ENCODE measurements at regions not wholly inside any gene's neighbourhood (a gene's known extent, or its start where the extent isn't known, plus 50 kb on each side); places are given as distances from the start of the nearest gene placed in this dataset.

- H3K4me3 ChIP-seq (ENCODE audit: low read depth in 2 of 2, low read length in 1 of 2): no peak overlapping the region
- peaks cover 9% of the 10 kb centered on the region; the same call in 1 of the 2 replicates for H3K9me3 ChIP-seq
- no peak overlapping the region for H2AFZ ChIP-seq (ENCODE audit: low read depth)
- H3K9ac ChIP-seq: no peak overlapping the region
- no peak overlapping the region for H3K4me2 ChIP-seq
- POLR2A ChIA-PET: no interaction called here
- 20% methylated on average over 1 of the region's 1 CpG for WGBS (ENCODE audit: low lambda C conversion rate)
- no peak for TF ChIP-seq TCF12 (IDR thresholded peaks at IDR 0.05)
- no peak for TF ChIP-seq YY1 (IDR thresholded peaks at IDR 0.05; ENCODE audit: low read depth)
- no peak for TF ChIP-seq EP300 (IDR thresholded peaks at IDR 0.05; ENCODE audit: borderline replicate concordance in 1 of 2, low read depth in 1 of 2, low read length in 1 of 2)
- TF ChIP-seq, protein P1, sequence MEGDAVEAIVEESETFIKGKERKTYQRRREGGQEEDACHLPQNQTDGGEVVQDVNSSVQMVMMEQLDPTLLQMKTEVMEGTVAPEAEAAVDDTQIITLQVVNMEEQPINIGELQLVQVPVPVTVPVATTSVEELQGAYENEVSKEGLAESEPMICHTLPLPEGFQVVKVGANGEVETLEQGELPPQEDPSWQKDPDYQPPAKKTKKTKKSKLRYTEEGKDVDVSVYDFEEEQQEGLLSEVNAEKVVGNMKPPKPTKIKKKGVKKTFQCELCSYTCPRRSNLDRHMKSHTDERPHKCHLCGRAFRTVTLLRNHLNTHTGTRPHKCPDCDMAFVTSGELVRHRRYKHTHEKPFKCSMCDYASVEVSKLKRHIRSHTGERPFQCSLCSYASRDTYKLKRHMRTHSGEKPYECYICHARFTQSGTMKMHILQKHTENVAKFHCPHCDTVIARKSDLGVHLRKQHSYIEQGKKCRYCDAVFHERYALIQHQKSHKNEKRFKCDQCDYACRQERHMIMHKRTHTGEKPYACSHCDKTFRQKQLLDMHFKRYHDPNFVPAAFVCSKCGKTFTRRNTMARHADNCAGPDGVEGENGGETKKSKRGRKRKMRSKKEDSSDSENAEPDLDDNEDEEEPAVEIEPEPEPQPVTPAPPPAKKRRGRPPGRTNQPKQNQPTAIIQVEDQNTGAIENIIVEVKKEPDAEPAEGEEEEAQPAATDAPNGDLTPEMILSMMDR (IDR thresholded peaks at IDR 0.05): no peak
- TF ChIP-seq FOSL2 (IDR thresholded peaks at IDR 0.05; ENCODE audit: borderline replicate concordance, low read depth): no peak
- no peak for TF ChIP-seq IRF3 (IDR thresholded peaks at IDR 0.05; ENCODE audit: low read depth, low read length)
- TF ChIP-seq USF1 (IDR thresholded peaks at IDR 0.05; ENCODE audit: borderline replicate concordance, low read depth): no peak
- TF ChIP-seq SIN3A (IDR thresholded peaks at IDR 0.05; ENCODE audit: borderline replicate concordance, low read depth, low read length): no peak
- no peak for TF ChIP-seq POLR2AphosphoS5 (IDR thresholded peaks at IDR 0.05; ENCODE audit: low read depth, low read length)
- no peak for TF ChIP-seq ELF1 (IDR thresholded peaks at IDR 0.05)
- TF ChIP-seq SMC3 (IDR thresholded peaks at IDR 0.05; ENCODE audit: low read depth, low read length): no peak
- TF ChIP-seq USF2 (IDR thresholded peaks at IDR 0.05; ENCODE audit: borderline replicate concordance, low read depth, low read length): no peak
- TF ChIP-seq MAX (IDR thresholded peaks at IDR 0.05; ENCODE audit: low read depth): no peak
- TF ChIP-seq FOXJ3 (CRISPR knock-in tag; IDR thresholded peaks at IDR 0.05): no peak
- no peak for TF ChIP-seq REST (IDR thresholded peaks at IDR 0.05; ENCODE audit: low read depth, low read length)
- no peak for TF ChIP-seq NFIC (IDR thresholded peaks at IDR 0.05; ENCODE audit: borderline replicate concordance)
- no peak for TF ChIP-seq MEF2A (IDR thresholded peaks at IDR 0.05; ENCODE audit: borderline replicate concordance, low read depth)
- no peak for TF ChIP-seq EZH2phosphoT487 (IDR thresholded peaks at IDR 0.05; ENCODE audit: borderline replicate concordance, low read depth)
- H3K9me2 ChIP-seq: no peaks in the 10 kb centered on the region
- H4K20me1 ChIP-seq (ENCODE audit: insufficient read depth): no peaks in the 10 kb centered on the region
- H3K27ac ChIP-seq (ENCODE audit: low read depth in 2 of 2, low read length in 1 of 2): no peak overlapping the region
- CTCF ChIA-PET: no interaction called here
- no peaks in the 10 kb centered on the region for H3K79me2 ChIP-seq (ENCODE audit: insufficient read depth)
- H3K36me3 ChIP-seq (replicated peaks in 1 of 2; ENCODE audit: control insufficient read depth in 1 of 2, insufficient read depth in 2 of 2, low read length in 1 of 2): no peaks in the 10 kb centered on the region
- H3F3A ChIP-seq (replicated peaks; ENCODE audit: insufficient read depth): no peaks in the 10 kb centered on the region
- H3K27me3 ChIP-seq (ENCODE audit: insufficient read depth): no peaks in the 10 kb centered on the region
- DNase-seq: no peak
- no peaks in the 10 kb centered on the region for H3K4me1 ChIP-seq (ENCODE audit: control insufficient read depth in 1 of 2, insufficient read depth in 2 of 2, low read depth in 1 of 2, low read length in 1 of 2)
These were observed 90.5 kb downstream of the RPS24 start for GRCh38 chr10:78124167-78124566.
